ENCODE measurements at regions not wholly inside any gene's neighbourhood (a gene's known extent, or its start where the extent isn't known, plus 50 kb on each side); places are given as distances from the start of the nearest gene placed in this dataset.

- TF ChIP-seq CTCF (IDR thresholded peaks at IDR 0.05) (no peak), POLR2A (IDR thresholded peaks at IDR 0.05) (no peak)
Observed at GRCh38 chr1:240687820-240688219, 75.9 kb upstream of the GREM2 start.

All from thyroid gland (tissue), 4 donors.